ENCODE measurements at regions not wholly inside any gene's neighbourhood (a gene's known extent, or its start where the extent isn't known, plus 50 kb on each side); places are given as distances from the start of the nearest gene placed in this dataset.
"Not testable (repeated sequence)": the region's sequence is repeated elsewhere in the genome, so short reads cannot be mapped to it uniquely, and the experiment has no call there.

DNA sequence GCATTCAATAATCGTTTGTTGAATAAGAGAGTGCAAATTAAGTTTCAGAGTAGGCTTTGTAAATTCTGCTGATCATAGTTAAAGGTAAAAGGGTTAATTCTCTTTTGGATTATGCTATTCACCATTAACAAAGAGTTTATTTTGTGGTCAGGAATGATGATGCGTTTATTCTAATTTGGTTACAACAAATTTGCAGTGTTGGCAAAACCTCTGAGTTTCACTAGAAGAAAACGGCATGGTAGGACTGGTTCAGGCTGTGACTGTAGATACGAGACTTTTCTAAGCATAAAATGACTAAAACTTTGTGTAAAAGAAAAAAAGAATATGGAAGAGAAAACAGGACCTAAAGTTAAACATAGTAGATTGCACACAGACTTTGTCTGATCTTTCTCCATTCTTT lies 234.7 kb downstream of the TLR4 start:
- intact Hi-C loops (cut with DNase I): no loop called here
- TF ChIP-seq CTCF (IDR thresholded peaks at IDR 0.05) (no peak), POLR2A (IDR thresholded peaks at IDR 0.05) (no peak)
- no peaks in the 10 kb centered on the region for H3K4me1 ChIP-seq (replicated peaks in 1 of 2)
- H3K9me3 ChIP-seq (replicated peaks in 1 of 3): no peaks in the 10 kb centered on the region
- 73 to 76% (median 74%) methylated on average over 4 of the region's 4 CpGs for WGBS, 4 donors
- H3K36me3 ChIP-seq (replicated peaks in 1 of 2): no peaks in the 10 kb centered on the region
- no peak for DNase-seq
- H3K27ac ChIP-seq: no peak overlapping the region
- H3K27me3 ChIP-seq: no peaks in the 10 kb centered on the region
- no peak overlapping the region for H3K4me3 ChIP-seq

DNA sequence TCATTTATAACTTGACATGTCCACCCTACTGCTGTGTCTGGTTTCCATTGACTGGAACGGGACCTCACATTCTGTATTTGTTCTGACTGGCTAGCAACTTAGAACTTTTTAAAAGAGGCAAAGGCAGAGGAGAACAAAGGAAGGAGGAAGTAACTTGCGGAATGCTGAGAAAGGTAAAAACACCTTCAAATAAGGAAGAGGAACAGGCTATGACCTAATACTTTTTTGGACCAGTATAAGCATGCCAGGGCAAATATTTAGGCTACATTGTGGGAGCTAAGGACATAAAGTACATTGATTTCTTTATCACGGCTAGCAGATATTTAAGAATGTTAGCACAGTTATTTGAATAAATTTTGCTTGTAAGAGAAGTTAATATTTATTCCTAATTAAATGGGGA lies 240.5 kb downstream of the TLR4 start:
- WGBS, 4 donors: 67 to 83% (median 77%) methylated on average over 3 of the region's 3 CpGs
- H3K4me1 ChIP-seq (replicated peaks in 1 of 2); H3K9me3 ChIP-seq (replicated peaks in 1 of 3); H3K27ac ChIP-seq; H3K27me3 ChIP-seq; DNase-seq; H3K4me3 ChIP-seq; H3K36me3 ChIP-seq (replicated peaks in 1 of 2); intact Hi-C loops (cut with DNase I): not testable (repeated sequence)

DNA sequence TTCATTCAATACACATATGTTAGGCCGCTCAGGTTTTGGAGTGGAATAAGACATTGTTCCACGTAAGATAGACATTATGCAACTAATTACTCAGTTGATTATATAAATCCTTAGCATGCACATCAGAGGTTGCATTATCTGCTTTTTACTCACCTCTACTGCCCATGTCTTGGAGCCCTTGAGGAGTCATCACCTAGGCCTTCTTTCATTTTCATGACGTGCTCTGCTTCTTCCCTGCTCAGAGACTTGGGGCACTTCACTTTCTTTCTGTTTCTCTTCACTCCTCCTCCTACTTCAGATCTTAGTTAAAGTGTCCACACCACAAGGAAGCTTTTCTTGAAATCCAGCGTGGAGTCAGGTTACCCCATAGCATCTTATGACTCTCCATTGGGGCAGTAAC lies 241.1 kb downstream of the TLR4 start:
- Histone ChIP-seq H3K4me3 (no peak overlapping the region), H3K27ac (no peak overlapping the region), H3K27me3 (no peaks in the 10 kb centered on the region), H3K36me3 (replicated peaks in 1 of 2) (no peaks in the 10 kb centered on the region), H3K4me1 (replicated peaks in 1 of 2) (no peaks in the 10 kb centered on the region), H3K9me3 (replicated peaks in 1 of 3) (no peaks in the 10 kb centered on the region)
- WGBS, 4 donors: 59 to 89% (median 78%) methylated on average over 4 of the region's 4 CpGs
- DNase-seq: no peak
- TF ChIP-seq POLR2A (IDR thresholded peaks at IDR 0.05) (no peak), CTCF (IDR thresholded peaks at IDR 0.05) (no peak)
- intact Hi-C loops (cut with DNase I): no loop called here

DNA sequence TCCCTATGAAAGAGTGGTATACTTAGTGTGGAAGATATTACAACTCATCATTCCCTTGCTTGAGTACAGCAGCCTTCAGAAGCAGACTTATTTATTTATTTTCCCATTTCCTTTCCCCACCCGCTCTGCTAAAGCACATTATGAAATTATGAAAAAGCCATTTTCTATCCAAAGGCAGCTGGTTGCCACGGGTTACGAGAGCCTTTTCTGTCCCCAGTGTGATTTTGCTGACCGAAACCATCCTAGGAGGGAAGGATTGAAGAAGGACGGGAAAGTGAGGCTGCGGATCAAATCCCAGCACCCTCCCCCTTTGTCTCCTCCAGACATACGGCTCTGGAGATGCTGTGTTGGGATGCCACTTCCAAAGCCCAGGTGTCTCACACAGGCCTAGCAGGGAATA lies 246.9 kb downstream of the TLR4 start:
- H3K9me3 ChIP-seq (replicated peaks in 1 of 3): no peaks in the 10 kb centered on the region
- intact Hi-C loops (cut with DNase I): no loop called here
- WGBS, 4 donors: 88 to 91% (median 90%) methylated on average over 7 of the region's 7 CpGs
- no peak for DNase-seq
- no peak for TF ChIP-seq POLR2A (IDR thresholded peaks at IDR 0.05)
- no peak for TF ChIP-seq CTCF (IDR thresholded peaks at IDR 0.05)
- H3K4me3 ChIP-seq: no peak overlapping the region
- H3K27ac ChIP-seq: no peak overlapping the region
- H3K27me3 ChIP-seq: no peaks in the 10 kb centered on the region
- no peaks in the 10 kb centered on the region for H3K36me3 ChIP-seq (replicated peaks in 1 of 2)
- H3K4me1 ChIP-seq (replicated peaks in 1 of 2): no peaks in the 10 kb centered on the region

DNA sequence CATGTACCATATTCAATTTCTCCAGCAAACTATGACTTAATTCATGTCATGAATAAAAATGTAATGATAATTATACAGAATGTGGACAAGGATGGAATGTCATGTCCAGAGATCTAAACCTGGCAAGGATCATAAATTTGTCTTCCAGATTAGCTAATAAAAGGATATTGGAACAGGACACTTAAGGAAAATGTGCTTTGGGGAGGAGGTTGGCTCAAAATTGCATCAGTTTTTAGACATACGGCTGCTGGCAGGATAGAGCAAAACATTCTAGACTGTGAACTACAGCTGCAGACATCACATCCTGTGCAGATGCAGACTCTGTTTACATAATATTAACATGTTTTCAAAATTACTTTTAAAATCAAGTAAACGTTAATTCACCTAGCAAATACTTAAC lies 248.4 kb downstream of the TLR4 start:
- no peaks in the 10 kb centered on the region for H3K4me1 ChIP-seq (replicated peaks in 1 of 2)
- no peak for TF ChIP-seq CTCF (IDR thresholded peaks at IDR 0.05)
- TF ChIP-seq POLR2A (IDR thresholded peaks at IDR 0.05): no peak
- no peaks in the 10 kb centered on the region for H3K36me3 ChIP-seq (replicated peaks in 1 of 2)
- H3K27me3 ChIP-seq: no peaks in the 10 kb centered on the region
- no peak for DNase-seq
- 41 to 58% (median 54%) methylated on average over 2 of the region's 2 CpGs for WGBS, 4 donors
- no peak overlapping the region for H3K27ac ChIP-seq
- intact Hi-C loops (cut with DNase I): no loop called here
- H3K4me3 ChIP-seq: no peak overlapping the region
- no peaks in the 10 kb centered on the region for H3K9me3 ChIP-seq (replicated peaks in 1 of 3)

Data from adrenal gland (tissue), 9 donors.